HG02943 (cell line): ENCODE measurements at regions not wholly inside any gene's neighbourhood (a gene's known extent, or its start where the extent isn't known, plus 50 kb on each side); places are given as distances from the start of the nearest gene placed in this dataset.
"Not testable (repeated sequence)": the region's sequence is repeated elsewhere in the genome, so short reads cannot be mapped to it uniquely, and the experiment has no call there.

Experiments
- ATAC-seq: cut with Tn5 transposase; IDR thresholded peaks from one replicate; pipeline ENCODE4 v1.9.1; 2021; ENCODE audit warnings: mild to moderate bottlenecking, low read depth, moderate library complexity; ENCODE audit not compliant: unreplicated experiment

DNA sequence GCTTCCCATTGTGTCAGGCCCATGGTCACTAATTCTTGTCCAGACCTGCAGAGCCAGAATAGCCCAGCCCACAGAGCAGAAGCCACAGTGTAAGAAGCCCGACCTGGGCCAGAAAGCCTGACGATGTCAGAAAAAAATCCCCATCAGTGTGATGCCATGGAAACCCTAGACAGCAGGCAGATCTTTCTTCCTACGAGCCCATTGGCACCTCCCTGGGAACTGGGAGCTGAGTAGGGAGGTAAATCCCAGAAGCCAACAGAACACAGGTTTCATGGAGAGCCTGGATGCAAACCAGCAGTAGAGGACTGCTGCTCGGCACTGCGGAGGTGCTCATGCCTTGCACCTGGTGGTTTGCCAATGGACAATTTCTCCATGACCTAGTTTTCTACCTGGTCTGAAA is 82.2 kb upstream of the SLC22A16 start:
- ATAC-seq: no peak

DNA sequence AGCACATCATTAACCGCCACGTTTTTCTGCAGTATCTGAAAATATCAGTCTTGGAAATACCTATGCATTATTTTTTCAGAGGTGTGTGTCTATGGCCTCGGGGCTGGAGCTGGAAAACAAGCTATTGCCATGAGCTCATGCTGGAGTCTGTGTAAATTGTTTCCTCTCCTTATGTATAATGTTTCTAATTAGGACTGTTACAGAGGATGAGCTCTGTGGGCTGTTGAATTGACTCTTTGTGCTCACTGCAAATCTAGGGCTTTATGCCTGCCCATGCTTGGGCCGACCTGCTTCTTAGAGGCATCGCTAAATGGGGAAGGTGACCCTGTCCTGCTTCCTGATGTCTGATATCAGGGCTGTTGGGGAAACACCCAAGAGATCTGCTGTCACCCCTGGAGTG is 80.8 kb upstream of the SLC22A16 start:
- no peak for ATAC-seq

DNA sequence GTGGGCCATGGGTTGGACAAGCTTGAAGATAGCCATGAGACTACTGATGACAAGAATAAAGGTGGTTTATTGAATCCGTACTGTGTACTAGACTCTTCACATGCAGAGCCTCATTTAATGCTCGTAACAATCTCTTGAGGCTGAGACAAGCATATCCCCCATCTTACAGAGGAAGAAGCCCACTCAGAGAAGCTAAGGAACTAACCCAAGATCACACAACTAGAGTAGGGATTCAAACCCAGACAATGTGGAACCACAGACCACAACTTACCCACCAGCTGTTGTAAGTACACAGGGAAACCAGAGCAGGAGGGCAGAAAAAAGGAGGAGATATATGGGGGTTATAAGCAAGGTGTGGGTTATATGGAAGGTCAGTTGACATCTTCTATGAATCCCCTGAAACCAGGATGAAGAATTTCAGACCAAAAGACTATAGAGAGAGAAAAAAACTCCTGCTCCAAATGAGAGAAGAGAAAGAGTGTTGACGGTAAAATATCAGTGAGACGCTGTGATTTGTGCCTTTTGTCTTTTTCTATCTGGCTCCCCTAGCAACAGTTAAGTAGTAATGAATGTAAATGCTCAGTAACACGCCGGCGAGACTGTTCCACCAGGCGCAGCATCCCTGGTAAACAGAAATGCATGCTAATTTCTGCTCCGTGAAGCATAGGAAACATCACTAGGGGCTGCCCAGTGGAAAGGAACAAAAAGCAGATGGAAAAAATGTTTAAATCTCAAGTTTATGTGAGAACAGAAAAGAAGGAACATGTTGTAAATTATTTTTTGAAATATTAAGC is 80.1 kb upstream of the SLC22A16 start:
- ATAC-seq: no peak

DNA sequence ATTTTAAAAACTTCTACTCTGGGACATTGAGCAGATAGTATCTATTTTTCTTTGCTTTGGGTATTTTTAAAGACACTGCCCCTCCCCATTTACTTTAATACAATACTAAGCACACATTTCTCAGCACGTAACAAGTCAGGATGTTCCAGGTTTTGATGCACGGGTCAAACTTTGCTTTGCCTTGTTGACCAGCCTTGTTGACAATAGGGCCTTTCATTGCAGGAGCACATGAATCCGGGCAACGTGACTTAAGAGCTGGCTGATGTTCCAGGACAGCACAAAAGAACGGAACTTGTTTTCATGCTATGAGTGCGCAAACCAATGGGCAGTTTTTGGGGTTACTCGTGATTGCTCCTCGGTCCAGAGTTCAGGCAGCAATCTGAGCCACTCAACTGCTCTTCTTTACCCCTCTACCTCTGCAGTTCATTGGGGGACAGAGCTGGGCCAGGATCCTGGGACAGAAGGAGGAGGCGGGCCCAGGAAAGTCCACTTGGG is 78.6 kb upstream of the SLC22A16 start:
- ATAC-seq: no peak

DNA sequence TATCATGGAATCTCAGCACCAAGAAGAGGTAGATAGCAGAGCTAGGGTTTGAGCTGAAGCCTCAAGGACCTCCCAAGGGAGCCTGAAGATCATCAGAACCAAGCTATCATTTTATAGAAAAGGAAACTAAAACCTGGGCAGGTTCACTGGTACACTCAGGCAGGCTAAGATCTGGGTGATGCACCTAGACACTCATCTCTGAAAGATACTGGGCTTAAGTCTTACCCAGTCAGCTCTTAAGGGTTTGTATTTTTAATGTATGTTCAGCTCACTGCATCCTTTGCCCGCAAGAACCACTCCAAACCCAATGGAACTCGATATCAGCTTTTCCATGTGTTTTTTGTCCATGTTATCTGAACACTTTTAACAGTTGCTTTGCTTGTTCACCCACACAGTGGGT is 78.0 kb upstream of the SLC22A16 start:
- no peak for ATAC-seq

DNA sequence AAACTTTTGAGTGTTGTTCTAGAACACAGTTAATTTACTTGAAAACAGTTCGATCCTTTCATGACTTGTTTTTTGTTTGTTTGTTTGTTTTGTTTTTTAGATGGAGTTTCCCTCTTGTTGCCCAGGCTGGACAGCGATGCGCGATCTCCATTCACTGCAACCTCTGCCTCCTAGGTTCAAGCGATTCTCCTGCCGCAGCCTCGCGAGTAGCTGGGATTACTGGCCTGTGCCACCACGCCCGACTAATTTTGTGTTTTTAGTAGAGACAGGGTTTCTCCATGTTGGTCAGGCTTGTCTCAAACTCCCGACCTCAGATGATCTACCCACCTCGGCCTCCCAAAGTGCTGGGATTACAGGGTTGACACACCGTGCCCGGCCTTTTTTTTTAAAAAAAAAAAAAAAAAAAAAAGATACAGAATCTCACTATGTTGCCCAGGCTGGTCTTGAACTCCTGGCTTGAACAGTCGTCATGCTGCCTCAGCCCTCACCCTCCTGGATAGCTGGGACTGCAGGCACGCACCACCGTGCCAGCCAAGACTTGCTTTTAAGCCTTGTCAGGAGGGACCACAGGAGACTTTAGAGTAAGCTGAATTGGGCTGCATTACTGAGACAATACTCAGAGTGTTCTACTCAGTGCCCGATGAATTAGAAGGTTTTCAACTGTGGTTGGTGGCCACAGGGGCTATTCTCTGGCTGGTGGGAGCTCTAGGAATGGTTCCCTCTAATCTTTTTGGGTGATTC is 76.7 kb upstream of the SLC22A16 start:
- ATAC-seq: no peak

DNA sequence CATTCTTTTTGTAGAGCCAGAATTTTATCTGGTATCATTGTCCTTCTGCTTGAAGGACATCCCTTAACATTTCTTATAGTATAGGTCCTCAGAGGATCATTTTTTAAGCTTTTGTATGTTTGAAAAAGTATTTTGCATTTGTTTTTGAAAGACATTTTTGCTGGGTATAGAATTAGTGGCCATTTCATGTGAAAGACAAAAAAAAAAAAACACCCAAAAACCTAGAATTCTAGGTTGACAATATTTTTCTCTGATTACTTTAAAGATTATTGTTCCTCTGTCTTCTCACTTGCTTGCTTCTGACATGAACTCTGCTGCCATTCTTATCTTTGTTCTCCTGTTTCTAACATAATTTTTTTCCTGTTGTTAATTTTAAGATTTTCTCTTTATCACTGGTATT is 75.7 kb upstream of the SLC22A16 start:
- no peak for ATAC-seq

DNA sequence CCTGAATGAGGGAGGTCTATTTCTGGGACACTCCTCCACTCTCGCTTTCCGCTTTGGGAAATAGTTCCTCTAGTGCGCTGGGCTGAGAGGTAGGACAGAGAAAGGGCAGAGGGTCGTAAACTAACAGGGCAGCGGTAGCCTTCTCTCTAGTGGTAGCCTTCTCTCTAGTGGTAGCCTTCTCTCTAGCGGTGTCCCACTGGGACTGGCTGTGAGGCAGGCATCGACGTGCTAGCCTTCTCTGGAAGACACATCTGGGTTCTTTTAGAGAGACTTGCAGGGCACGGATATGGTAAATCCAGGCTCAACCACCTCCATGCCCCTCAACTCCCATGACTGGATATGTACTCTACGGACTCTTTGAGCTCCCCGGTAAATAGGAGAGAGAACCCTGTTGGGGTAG is 74.7 kb upstream of the SLC22A16 start:
- ATAC-seq: no peak

DNA sequence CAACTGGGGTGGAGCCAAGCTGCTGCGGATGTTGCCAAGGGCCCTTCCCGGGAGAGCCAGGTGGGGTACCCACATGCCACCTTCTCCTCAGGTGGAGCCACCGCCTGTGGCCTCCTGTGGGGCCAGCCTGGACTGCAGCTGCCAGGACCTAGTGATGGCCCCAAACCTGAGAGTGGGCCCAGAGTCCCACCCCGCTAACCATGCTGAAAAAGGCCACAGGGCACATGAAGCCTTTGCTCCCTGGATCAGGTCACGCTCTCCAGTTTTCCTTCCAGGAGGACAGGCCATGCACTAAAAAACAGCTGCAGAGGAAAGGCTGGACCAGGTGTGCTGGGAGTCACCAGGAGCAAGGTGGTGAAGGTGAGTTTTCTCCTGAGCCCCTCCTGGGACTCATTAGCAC is 73.9 kb upstream of the SLC22A16 start:
- ATAC-seq: no peak

DNA sequence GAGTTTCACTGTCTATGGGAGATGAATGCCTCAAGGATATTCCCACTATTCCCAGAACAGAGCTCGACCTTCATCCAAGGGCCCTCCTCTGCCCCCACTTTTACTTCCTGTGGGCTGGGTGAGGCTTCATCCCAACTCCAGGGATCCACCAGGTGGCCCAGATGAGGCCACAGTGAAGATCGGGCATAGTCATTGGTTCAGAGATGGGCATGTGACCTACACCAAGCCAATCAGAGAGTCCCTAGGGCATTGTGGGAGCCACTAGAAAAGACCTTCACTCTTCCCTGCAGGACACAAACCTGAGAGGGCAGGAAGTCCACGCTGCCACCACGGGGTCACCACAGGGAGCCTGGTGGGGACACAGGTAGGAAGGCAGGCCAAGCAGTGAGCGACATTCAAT is 72.9 kb upstream of the SLC22A16 start:
- no peak for ATAC-seq

DNA sequence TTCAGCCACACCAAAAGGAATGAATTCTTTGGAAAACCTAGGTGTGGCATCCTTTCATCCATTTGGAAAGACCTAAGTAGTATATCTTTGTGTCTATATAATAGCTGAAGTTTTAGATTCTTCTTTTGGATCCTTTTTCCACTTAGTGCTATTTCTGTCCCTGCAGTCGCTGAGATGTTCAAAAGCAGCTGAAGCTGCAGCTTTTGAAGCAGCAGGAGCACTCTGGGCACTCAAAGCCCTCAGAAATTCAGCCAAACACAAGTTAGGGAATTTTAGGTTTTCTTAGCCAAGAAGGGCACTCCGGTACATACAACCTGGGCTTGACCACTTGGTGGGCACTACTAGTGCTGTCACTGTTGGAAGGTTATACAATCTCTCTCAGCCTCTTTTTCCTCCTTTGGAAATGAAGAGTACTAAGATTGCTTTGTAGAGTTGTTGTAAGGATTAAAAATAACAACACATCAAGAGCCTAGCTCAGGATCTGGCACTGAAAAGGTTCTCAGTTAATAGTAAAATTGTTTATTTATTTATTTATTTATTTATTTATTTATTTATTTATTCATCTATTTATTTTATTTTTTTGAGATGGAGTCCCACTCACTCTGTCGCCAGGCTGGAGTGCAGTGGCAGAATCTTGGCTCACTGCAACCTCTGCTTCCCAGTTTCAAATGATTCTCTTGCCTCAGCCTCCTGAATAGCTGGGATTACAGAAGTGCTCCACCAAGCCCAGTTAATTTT is 71.9 kb upstream of the SLC22A16 start:
- ATAC-seq: no peak

DNA sequence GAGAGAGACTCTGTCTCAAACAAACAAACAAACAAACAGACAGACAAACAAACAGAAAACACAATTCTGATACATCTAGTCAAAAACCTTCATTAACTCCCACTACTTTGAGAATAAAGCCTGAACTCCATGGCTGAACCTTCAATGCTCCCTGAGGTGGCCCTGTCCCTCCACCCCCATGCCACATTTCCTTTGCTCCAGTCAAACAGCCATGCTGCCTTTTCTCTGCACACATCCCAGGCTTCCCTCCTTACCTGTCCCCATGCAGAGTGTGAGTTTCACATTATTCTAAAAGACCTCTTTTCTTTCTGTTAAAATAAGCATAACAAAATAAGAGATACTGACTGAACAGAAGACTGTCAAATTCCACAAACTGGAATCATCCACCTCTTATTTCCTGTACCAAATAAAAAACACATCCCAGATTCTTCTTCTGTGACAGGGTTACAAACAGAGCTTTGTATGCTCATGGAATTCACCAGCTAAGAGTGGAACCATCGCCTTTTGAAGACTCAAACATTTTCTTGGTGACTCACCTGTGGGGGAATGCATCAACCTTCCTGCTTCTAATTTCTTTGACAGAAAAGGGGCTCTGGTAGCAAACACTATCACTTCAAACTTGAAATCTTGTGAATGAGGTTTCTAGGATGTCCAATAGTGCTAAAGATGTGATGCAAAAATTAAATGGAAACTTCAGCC is 71.0 kb upstream of the SLC22A16 start:
- ATAC-seq: no peak

DNA sequence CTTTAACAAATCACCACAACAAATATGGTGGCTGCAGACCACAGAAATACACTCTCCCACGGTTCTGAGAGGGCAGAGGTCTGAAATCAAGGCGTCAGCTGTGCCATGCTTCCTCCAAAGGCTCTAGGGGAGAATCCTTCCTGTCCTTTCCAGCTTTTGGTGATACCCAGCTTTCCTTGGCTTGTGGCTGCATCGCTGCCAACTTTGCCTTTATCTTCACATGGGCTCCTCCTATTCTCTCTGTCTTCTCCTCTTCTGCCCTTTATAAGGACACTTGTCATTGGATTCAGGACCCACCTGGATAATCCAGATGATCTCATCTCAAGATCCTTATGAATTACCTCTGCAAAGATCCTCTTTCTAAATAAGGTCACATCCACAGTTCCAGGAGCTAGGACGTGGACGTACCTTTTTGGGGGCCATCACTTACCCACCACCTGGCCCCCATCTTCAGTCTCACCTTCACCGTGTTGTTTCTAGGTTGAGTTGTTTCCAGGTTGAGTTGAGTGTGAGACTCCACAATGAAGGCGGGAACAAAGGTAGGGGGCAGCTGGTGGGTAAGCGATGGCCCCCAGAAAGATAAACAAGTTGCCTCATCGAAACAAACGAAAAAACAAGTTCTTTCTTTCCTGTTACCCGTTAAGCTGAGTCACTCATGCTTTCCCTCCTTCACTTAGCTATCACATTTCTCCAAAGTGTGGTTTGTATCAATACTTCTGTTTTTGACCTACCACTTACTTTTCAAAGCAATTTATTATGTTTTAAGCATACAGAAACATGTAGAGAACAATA is 68.9 kb upstream of the SLC22A16 start:
- ATAC-seq: no peak

DNA sequence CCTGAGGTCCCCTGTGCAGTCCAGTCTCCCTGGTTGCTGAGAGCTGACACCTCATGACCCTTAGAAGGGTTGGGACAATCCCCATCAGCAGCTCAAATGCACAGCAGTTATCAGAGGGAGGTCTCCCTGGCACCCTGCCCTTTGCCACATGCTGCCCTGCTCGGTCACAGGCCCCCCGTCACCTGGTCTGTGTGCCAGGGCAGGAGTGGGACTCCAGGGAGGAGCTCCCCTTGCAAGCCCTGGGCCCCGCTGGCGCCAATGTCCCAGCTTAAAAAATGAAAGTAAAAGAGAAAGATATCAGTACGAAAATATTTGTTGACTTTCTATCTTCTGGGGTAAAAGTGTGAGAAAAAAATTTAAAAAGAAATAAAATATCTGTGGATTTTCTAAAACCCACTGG is 68.1 kb upstream of the SLC22A16 start:
- no peak for ATAC-seq

DNA sequence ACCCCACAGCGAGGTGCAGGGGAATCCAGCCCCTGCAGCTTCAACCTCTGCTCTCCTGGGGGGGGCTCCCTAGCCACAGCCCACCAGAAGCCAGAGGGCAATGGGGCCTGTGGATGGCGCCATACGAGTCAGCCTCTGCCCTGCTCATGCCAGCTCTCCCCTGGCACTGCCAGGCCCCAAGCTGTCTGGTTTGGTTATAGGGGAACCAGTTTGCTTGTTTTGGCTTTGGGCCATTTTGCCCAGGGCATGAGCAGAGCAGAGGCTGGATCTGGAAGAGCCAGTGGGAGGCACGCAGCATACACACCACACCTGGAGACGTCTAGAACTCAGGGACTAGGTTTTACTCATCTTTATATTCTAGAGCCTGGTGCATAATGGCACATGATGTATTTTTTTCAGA is 66.7 kb upstream of the SLC22A16 start:
- ATAC-seq: no peak

DNA sequence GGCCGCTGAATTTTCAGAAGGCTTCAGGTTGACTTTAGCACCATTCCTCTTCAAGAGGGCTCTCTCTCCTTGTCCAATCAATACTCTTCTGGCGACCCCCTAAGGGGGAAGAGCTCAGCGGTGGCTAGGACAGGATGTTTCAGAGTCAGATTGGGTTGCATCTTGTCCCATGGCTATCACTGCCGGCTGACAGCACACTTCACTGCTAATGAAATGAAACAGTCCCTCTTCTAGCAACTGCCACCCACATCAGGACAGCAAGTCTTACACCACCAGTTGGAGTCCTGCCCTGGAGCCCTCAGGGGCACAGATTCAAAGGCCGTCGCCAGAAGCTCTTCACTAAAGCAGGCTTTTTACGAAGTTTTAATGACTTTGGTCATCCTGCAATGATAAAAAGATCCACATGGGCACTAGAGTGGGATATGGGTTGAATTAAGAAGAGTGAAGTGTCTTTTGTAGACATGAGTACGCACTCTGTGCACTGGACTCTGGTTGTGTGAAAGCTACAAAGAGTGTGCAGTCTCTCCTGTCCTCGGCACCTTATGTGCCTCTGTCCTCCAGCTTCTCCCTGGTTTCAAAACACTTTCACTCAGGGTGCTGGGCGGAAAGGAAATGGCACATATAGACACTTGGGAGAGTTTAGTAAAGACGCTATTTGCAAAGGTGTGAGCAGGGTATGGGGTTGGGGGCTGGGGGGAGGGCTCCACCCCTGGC is 66.1 kb upstream of the SLC22A16 start:
- ATAC-seq: no peak

DNA sequence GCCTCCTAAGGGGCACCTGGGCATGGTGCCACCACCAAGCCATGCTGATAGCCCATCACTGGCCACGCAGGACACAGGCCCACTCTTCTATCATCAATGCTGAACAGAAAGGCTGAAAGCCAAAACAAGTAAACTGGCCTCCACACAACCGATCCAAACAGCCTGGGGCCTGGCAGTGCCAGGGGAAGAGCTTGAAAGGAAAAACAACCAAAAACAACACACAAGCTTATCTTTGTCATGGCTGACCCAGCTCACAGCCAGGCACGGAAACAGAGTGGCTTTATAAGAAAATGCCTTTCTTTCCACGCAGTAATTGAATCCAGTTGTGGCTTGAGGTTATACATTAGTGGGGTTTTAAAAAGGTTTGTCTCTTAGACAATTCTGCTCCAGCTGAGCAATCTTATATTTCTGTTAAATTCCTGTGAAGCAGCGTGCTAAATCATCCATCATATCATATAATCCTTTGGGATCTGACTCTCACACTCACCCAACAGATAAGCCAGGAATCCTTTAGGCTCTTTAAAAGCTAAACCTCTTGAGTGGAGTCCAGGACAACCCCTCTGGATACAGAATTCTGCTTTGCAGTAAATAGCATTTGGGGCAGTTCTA is 65.4 kb upstream of the SLC22A16 start:
- no peak for ATAC-seq

DNA sequence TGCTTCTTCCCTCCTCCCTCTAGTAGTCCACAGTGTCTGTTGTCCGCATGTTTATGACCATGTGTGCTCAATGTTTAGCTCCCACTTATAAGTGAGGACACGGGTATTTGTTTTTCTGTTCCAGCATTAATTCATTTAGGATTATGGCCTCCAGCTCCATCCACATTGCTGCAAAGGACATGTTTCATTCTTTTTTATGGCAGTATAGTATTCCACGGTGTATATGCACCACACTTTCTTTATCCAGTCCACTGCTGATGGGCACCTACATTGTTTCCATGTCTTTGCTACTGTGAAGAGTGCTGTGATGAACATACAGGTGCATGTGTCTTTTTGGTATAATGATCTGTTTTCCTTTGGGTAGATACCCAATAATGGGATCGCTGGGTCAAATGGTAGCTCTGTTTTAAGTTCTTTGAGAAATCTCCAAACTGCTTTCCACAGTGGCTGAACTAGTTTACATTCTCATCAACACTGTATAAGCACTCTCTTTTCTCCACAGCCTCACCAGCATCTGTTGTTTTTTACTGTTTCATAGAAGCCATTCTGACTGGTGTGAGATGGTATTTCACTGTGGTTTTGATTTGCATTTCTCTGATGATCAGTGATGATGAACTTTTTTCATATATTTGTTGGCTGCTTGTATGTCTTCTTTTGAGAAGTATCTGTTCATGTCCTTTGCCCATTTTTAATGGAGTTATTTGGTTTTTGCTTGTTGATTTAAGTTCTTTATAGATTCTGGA is 63.0 kb upstream of the SLC22A16 start:
- ATAC-seq: not testable (repeated sequence)
